ENCODE measurements at regions not wholly inside any gene's neighbourhood (a gene's known extent, or its start where the extent isn't known, plus 50 kb on each side); places are given as distances from the start of the nearest gene placed in this dataset.

DNA sequence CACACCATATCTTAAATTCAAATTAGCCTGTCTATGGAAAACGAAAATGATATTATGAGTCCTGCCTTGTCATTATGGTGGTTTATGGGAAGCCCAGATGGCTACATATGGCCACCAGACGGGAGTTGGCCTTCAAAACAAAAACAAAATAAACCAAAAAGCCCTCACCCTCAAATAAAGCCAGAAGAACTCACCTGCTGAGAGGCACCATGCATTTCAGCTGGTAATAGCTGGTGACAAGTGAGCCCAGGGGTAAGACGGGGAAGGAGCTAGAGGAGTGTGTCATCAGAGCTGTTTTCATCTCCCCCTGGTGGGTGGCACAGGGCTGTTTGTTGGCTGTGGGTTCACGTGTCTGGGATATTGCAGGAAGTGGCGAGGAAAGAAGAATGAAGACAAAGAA lies 152.9 kb downstream of the EFNB2 start:
- 77 to 82% methylated on average over 5 of the region's 5 CpGs for WGBS, 2 donors
- H3K27ac ChIP-seq, result no peak overlapping the region
- intact Hi-C loops (cut with DNase I; ENCODE audit: low total_unique reads), result no loop called here
- no peak for DNase-seq
- no peaks in the 10 kb centered on the region for H3K9me3 ChIP-seq
- H3K4me3 ChIP-seq, result no peak overlapping the region
- no peaks in the 10 kb centered on the region for H3K27me3 ChIP-seq
- TF ChIP-seq POLR2A (IDR thresholded peaks at IDR 0.05) (no peak), CTCF (IDR thresholded peaks at IDR 0.05) (no peak)
- no peaks in the 10 kb centered on the region for H3K36me3 ChIP-seq (ENCODE audit: low read depth, missing control alignments)
- H3K4me1 ChIP-seq, result peaks cover 6% of the 10 kb centered on the region

DNA sequence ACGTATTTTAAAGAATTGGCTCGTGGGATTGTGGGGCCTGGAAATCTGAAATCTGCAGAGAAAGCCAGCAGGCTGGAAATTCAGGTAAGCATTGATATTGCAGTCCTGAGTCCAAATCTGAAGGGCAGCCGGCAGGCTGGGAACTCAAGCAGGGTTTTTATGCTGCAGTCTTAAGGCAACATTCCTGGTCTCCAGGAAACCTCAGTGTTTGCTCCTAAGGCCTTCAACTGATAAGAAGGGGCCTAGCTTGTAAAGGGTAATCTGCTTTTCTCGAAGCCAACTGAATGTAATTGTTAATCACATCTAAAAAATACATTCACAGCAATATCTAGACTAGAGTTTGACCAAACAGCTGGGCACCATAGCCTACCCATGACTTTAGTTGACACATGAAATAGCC lies 154.4 kb downstream of the EFNB2 start:
- H3K4me3 ChIP-seq, result no peak overlapping the region
- no peaks in the 10 kb centered on the region for H3K9me3 ChIP-seq
- TF ChIP-seq CTCF (IDR thresholded peaks at IDR 0.05) (no peak), POLR2A (IDR thresholded peaks at IDR 0.05) (no peak)
- 67 to 78% methylated on average over 4 of the region's 4 CpGs for WGBS, 2 donors
- no peak for DNase-seq
- no peaks in the 10 kb centered on the region for H3K27me3 ChIP-seq
- intact Hi-C loops (cut with DNase I; ENCODE audit: low total_unique reads), result no loop called here
- H3K27ac ChIP-seq, result no peak overlapping the region
- no peaks in the 10 kb centered on the region for H3K36me3 ChIP-seq (ENCODE audit: low read depth, missing control alignments)
- H3K4me1 ChIP-seq, result peaks cover 6% of the 10 kb centered on the region

DNA sequence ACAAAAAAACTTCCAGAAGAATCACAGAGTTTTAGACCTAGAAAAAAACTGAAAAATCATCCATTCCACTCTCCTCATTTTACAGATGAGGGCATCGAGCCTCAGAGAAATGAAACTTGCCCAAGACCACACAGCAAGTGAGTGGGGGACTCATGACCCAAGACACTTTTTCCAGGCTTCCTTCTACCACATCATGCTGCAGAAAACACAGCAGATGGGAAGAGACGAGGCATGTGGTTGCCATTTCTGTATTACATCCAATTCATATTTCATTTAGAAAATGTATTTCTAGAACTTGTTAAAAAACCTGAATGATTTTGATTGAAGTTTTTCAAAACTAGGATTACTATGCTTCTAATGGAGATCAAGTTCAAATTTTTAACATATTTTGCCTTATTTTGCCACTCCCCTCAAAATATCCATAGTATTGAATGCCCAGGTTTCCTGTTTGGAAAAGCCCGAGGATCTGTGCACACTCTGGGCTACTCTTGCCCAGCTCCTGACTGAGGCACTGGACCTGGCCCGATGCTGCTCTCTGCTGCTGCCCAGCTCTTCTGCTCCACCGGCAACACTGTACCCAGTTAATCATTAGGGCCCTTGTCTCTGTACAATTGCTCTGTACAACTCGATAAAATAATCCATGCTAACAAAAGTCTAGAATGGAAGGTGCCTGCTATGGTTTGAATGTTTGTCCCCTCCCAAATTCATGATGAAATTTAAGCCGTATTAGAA lies 157.4 kb downstream of the EFNB2 start:
- Histone ChIP-seq H3K4me1 (no peaks in the 10 kb centered on the region), H3K27ac (no peak overlapping the region), H3K36me3 (ENCODE audit: low read depth, missing control alignments) (no peaks in the 10 kb centered on the region), H3K4me3 (no peak overlapping the region), H3K27me3 (no peaks in the 10 kb centered on the region), H3K9me3 (no peaks in the 10 kb centered on the region)
- intact Hi-C loops (cut with DNase I; ENCODE audit: low total_unique reads), result no loop called here
- TF ChIP-seq CTCF (IDR thresholded peaks at IDR 0.05) (no peak), POLR2A (IDR thresholded peaks at IDR 0.05) (no peak)
- peak; percentile 67 for DNase-seq
- WGBS, 2 donors, result 63 to 73% methylated on average over 7 of the region's 7 CpGs

GRCh38 chr13:106377341-106377740 lies 158.1 kb downstream of the EFNB2 start:
- DNase-seq, result no peak
- Histone ChIP-seq H3K4me3 (no peak overlapping the region), H3K9me3 (no peaks in the 10 kb centered on the region), H3K27me3 (no peaks in the 10 kb centered on the region), H3K4me1 (no peaks in the 10 kb centered on the region), H3K36me3 (ENCODE audit: low read depth, missing control alignments) (no peaks in the 10 kb centered on the region), H3K27ac (no peak overlapping the region)
- TF ChIP-seq POLR2A (IDR thresholded peaks at IDR 0.05) (no peak), CTCF (IDR thresholded peaks at IDR 0.05) (no peak)
- WGBS, 2 donors, result 64 to 82% methylated on average over 7 of the region's 7 CpGs
- intact Hi-C loops (cut with DNase I; ENCODE audit: low total_unique reads), result no loop called here
